Trophoblast cell (in vitro differentiated cells and primary cell): ENCODE measurements at regions not wholly inside any gene's neighbourhood (a gene's known extent, or its start where the extent isn't known, plus 50 kb on each side); places are given as distances from the start of the nearest gene placed in this dataset.

ENCODE experiments used
- DNase-seq, 2 donors: peaks; one replicate each; pipeline ENCODE4 v3.0.0-alpha.2; 2016
- H2AFZ ChIP-seq: 2 replicates; pipeline ENCODE4 v1.6.1; 2013; ENCODE audit warnings: low read length, moderate library complexity, mild to moderate bottlenecking; ENCODE audit not compliant: insufficient read depth, poor library complexity
- H2AK5ac ChIP-seq: 2 replicates; pipeline ENCODE4 v1.6.1; 2013; ENCODE audit warnings: mild to moderate bottlenecking, low read length
- H2BK120ac ChIP-seq: 2 replicates; pipeline ENCODE4 v1.6.1; 2013; ENCODE audit warnings: low read length, mild to moderate bottlenecking, moderate library complexity; ENCODE audit not compliant: insufficient read depth, poor library complexity
- H2BK12ac ChIP-seq: 2 replicates; pipeline ENCODE4 v1.6.1; 2013; ENCODE audit warnings: mild to moderate bottlenecking, low read length, moderate library complexity
- H2BK5ac ChIP-seq: 2 replicates; pipeline ENCODE4 v1.6.1; 2013; ENCODE audit warnings: low read length, low read depth, moderate library complexity, mild to moderate bottlenecking; ENCODE audit not compliant: poor library complexity
- H3K14ac ChIP-seq: 2 replicates; pipeline ENCODE4 v1.6.1; 2013; ENCODE audit warnings: mild to moderate bottlenecking, low read length
- H3K18ac ChIP-seq: 2 replicates; pipeline ENCODE4 v1.6.1; 2013; ENCODE audit warnings: mild to moderate bottlenecking, low read length
- H3K23ac ChIP-seq: 2 replicates; pipeline ENCODE4 v1.6.1; 2013; ENCODE audit warnings: low read length
- H3K27ac ChIP-seq: 2 replicates; pipeline ENCODE4 v1.5.1; 2013; ENCODE audit warnings: low read depth, mild to moderate bottlenecking, inconsistent platforms, low read length, moderate library complexity
- H3K27me3 ChIP-seq: 2 replicates; pipeline ENCODE4 v1.6.1; 2013; ENCODE audit warnings: inconsistent platforms, mild to moderate bottlenecking, low read length, moderate library complexity; ENCODE audit not compliant: insufficient read depth
- H3K36me3 ChIP-seq, 2 experiments: 1 replicate in 1 of 2; 2 replicates in 1 of 2; pipeline ENCODE4 v1.6.1; 2013; ENCODE audit warnings: low read length in 2 of 2, mild to moderate bottlenecking in 2 of 2, moderate library complexity in 1 of 2; ENCODE audit not compliant: insufficient read depth in 2 of 2, control insufficient read depth in 1 of 2
- H3K4ac ChIP-seq: 2 replicates; pipeline ENCODE4 v1.6.1; 2013; ENCODE audit warnings: low read depth, mild to moderate bottlenecking, low read length, moderate library complexity
- H3K4me1 ChIP-seq, 2 experiments: 1 replicate in 1 of 2; 2 replicates in 1 of 2; pipeline ENCODE4 v1.6.1; 2013; ENCODE audit warnings: low read length in 2 of 2, mild to moderate bottlenecking in 2 of 2, moderate library complexity in 1 of 2; ENCODE audit not compliant: insufficient read depth in 2 of 2, control insufficient read depth in 1 of 2
- H3K4me2 ChIP-seq: 2 replicates; pipeline ENCODE4 v1.6.1; 2013; ENCODE audit warnings: inconsistent platforms, mild to moderate bottlenecking, low read length, moderate library complexity
- H3K4me3 ChIP-seq: 2 replicates; pipeline ENCODE4 v1.5.1; 2013; ENCODE audit warnings: mild to moderate bottlenecking, low read depth, low read length, inconsistent platforms
- H3K79me1 ChIP-seq: one replicate; pipeline ENCODE4 v1.6.1; 2013; ENCODE audit warnings: low read length
- H3K79me2 ChIP-seq: 2 replicates; pipeline ENCODE4 v1.6.1; 2013; ENCODE audit warnings: low read length, mild to moderate bottlenecking; ENCODE audit not compliant: control insufficient read depth, insufficient read depth, poor library complexity
- H3K9ac ChIP-seq: 2 replicates; pipeline ENCODE4 v1.6.1; 2013; ENCODE audit warnings: mild to moderate bottlenecking, low read length
- H3K9me3 ChIP-seq: 2 replicates; pipeline ENCODE4 v1.6.1; 2013; ENCODE audit warnings: low read depth, mild to moderate bottlenecking, control low read depth, inconsistent platforms, low read length; ENCODE audit not compliant: insufficient read depth
- H4K12ac ChIP-seq: 2 replicates; pipeline ENCODE4 v1.6.1; 2013; ENCODE audit warnings: low read depth, mild to moderate bottlenecking, low read length, moderate library complexity
- H4K8ac ChIP-seq: 2 replicates; pipeline ENCODE4 v1.6.1; 2013; ENCODE audit warnings: low read depth, mild to moderate bottlenecking, low read length, moderate library complexity
- H4K91ac ChIP-seq: one replicate; pipeline ENCODE4 v1.6.1; 2013; ENCODE audit warnings: low read depth, mild to moderate bottlenecking, low read length, moderate library complexity
- WGBS: extraction: QIAGEN DNeasy Blood & Tissue Kit; methylation state at CpG from one replicate; pipeline ENCODE4 v1.1.7; 2013; ENCODE audit warnings: missing lambda C conversion rate; ENCODE audit not compliant: insufficient read length, insufficient coverage; ENCODE audit errors: extremely low coverage; 5-methylcytosine and 5-hydroxymethylcytosine counted together

DNA sequence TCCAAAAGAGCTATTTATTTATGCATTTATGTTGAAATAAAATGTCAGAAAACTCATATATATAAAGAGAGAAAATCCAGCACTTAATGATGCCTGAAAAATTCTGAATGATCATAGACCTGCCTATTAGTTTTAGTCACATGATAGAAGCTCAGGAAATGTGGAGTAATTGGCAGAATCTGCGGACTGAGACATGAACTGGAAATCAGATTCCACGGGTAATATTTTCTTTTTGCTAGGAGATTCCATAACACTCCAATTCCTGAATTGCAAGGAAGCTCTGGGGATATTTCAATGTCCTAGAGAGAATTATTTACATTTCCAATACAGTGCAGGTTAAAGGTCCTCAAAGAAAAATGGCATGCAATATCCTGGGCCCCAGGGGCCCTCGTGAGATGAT is 778.8 kb downstream of the SEMA5A start:
- Histone ChIP-seq H2AK5ac (no peak overlapping the region), H4K8ac (no peak overlapping the region), H3K18ac (no peak overlapping the region), H4K91ac (no peak overlapping the region), H2BK120ac (no peak overlapping the region), H3K9ac (no peak overlapping the region), H3K27ac (no peak overlapping the region), H3K4me2 (no peak overlapping the region), H3K79me1 (no peaks in the 10 kb centered on the region), H3K4me3 (no peak overlapping the region), H3K79me2 (no peaks in the 10 kb centered on the region), H3K23ac (no peak overlapping the region), H3K14ac (no peak overlapping the region), H3K27me3 (no peaks in the 10 kb centered on the region), H3K9me3 (no peaks in the 10 kb centered on the region), H3K4me1 (no peaks in the 10 kb centered on the region), H2BK5ac (no peak overlapping the region), H2AFZ (no peak overlapping the region), H2BK12ac (no peak overlapping the region), H3K4ac (no peak overlapping the region), H3K36me3 (no peaks in the 10 kb centered on the region), H4K12ac (no peak overlapping the region)
- DNase-seq: no peak
- no CpG with 5 or more reads among the region's 3 CpGs for WGBS

DNA sequence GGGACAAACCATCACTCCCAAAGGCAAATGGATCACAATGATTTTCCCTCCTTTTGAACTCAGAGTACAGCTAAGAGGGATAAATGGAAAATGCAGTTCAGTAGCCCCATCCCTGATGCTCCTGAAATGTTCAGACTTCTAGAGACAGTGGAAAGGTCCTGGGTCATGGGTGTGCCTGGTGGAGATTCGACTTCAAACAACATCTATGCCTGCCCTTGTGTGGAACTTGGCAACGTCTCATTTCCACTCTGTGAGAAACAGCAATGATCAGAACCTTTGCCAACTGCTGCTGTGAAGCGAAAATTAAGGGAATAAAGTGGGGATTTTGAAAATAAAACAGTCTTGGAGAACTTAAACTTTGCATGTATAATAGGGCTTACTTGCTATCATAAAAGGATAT is 778.1 kb downstream of the SEMA5A start:
- Histone ChIP-seq H3K4me3 (no peak overlapping the region), H3K23ac (peak overlapping the region; percentile 75)
- WGBS: no CpG with 5 or more reads among the region's 3 CpGs

DNA sequence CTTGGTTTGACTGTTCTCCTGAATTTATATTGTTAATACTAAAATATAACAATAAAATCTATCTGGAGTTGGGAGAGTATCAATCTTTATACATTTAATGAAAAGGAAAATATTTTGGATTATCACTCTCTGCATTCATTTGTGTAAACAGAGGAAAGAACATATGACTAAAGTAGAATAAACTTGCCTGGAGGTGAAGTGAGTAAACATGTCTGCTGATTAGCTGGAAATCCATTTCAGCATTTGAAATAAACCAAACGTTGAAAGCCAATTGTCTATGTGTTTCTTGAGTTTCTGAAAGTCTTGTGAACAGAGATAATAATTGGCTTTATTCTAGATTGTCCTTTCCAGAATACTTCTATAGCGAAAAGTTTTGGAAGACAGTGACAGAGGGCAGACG is 776.2 kb downstream of the SEMA5A start:
- H3K27ac ChIP-seq: no peak overlapping the region
- H2AK5ac ChIP-seq: no peak overlapping the region
- H3K4ac ChIP-seq: no peak overlapping the region
- WGBS: no CpG with 5 or more reads among the region's 3 CpGs
- DNase-seq: no peak
- H3K4me2 ChIP-seq: no peak overlapping the region
- no peaks in the 10 kb centered on the region for H3K4me1 ChIP-seq
- H3K9ac ChIP-seq: no peak overlapping the region
- no peaks in the 10 kb centered on the region for H3K9me3 ChIP-seq
- no peak overlapping the region for H2BK12ac ChIP-seq
- no peak overlapping the region for H2BK120ac ChIP-seq
- H2AFZ ChIP-seq: no peak overlapping the region
- H3K79me1 ChIP-seq: no peaks in the 10 kb centered on the region
- H3K14ac ChIP-seq: no peak overlapping the region
- H2BK5ac ChIP-seq: no peak overlapping the region
- no peak overlapping the region for H3K4me3 ChIP-seq
- H3K27me3 ChIP-seq: no peaks in the 10 kb centered on the region
- no peak overlapping the region for H4K12ac ChIP-seq
- H4K91ac ChIP-seq: no peak overlapping the region
- H3K36me3 ChIP-seq: no peaks in the 10 kb centered on the region
- H3K18ac ChIP-seq: no peak overlapping the region
- H4K8ac ChIP-seq: no peak overlapping the region
- no peak overlapping the region for H3K23ac ChIP-seq
- no peaks in the 10 kb centered on the region for H3K79me2 ChIP-seq

More for the DNA sequence above, 778.1 kb downstream of the SEMA5A start:
- H3K4ac ChIP-seq: no peak overlapping the region
- no peak overlapping the region for H3K18ac ChIP-seq
- no peak overlapping the region for H4K8ac ChIP-seq
- H3K79me2 ChIP-seq: no peaks in the 10 kb centered on the region
- no peak for DNase-seq
- no peak overlapping the region for H4K91ac ChIP-seq
- no peak overlapping the region for H3K9ac ChIP-seq
- H3K4me1 ChIP-seq: no peaks in the 10 kb centered on the region
- no peaks in the 10 kb centered on the region for H3K79me1 ChIP-seq
- H3K4me2 ChIP-seq: no peak overlapping the region
- no peak overlapping the region for H3K27ac ChIP-seq
- H2AK5ac ChIP-seq: no peak overlapping the region
- no peak overlapping the region for H2BK120ac ChIP-seq
- H3K9me3 ChIP-seq: no peaks in the 10 kb centered on the region
- H2BK5ac ChIP-seq: no peak overlapping the region
- H3K14ac ChIP-seq: no peak overlapping the region
- H2BK12ac ChIP-seq: no peak overlapping the region
- no peaks in the 10 kb centered on the region for H3K36me3 ChIP-seq
- H3K27me3 ChIP-seq: no peaks in the 10 kb centered on the region
- no peak overlapping the region for H4K12ac ChIP-seq
- no peak overlapping the region for H2AFZ ChIP-seq

DNA sequence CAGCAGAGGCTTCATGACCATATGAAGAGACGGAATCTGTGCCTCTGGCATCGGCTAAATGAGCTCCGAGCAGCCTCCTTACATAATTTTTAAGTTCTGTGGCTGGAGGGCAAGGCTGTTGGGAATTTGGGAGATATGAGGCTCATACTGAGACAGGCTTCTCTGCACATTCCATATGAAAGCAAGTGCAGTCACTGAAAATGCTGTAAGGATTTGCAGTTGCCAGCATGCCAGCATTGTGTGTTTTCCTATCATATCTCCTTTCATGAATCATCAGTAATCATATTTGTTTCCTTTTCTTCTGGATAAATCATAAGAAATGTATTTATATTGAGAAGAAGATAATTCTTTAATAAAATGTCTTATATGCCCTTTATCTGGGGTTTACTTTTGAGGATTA is 775.4 kb downstream of the SEMA5A start:
- Histone ChIP-seq H3K27me3 (no peaks in the 10 kb centered on the region), H3K18ac (no peak overlapping the region), H3K27ac (no peak overlapping the region), H2BK5ac (no peak overlapping the region), H3K4me2 (no peak overlapping the region), H3K79me2 (no peaks in the 10 kb centered on the region), H3K9ac (no peak overlapping the region), H3K4ac (no peak overlapping the region), H2AK5ac (no peak overlapping the region), H4K8ac (no peak overlapping the region), H3K36me3 (no peaks in the 10 kb centered on the region), H3K79me1 (no peaks in the 10 kb centered on the region), H4K91ac (no peak overlapping the region), H3K4me3 (no peak overlapping the region), H2AFZ (no peak overlapping the region), H3K23ac (no peak overlapping the region), H3K14ac (no peak overlapping the region), H2BK12ac (no peak overlapping the region), H3K4me1 (peaks cover 0 to 3% of the 10 kb centered on the region in 2 experiments), H3K9me3 (no peaks in the 10 kb centered on the region), H2BK120ac (no peak overlapping the region), H4K12ac (no peak overlapping the region)
- no peak for DNase-seq
- no CpG with 5 or more reads among the region's 3 CpGs for WGBS
